Stomach (tissue), 8 donors: ENCODE measurements at regions not wholly inside any gene's neighbourhood (a gene's known extent, or its start where the extent isn't known, plus 50 kb on each side); places are given as distances from the start of the nearest gene placed in this dataset.
A peak's percentile ranks its signal among the peaks of the same experiment; 100 is the strongest.

Experiments
- DNase-seq, 2 donors: peaks; one replicate each; pipeline versions ENCODE4 v3.0.0 to v3.0.0-alpha.2; 2013 to 2019
- H3K27ac ChIP-seq, 5 donors: fragments of 200-600 bp in 4 of 5; sonication (generic) in 4 of 5; one replicate each; pipeline ENCODE4 v1.5.1; 2013 to 2019; ENCODE audit warnings: mild to moderate bottlenecking in 1 of 5, moderate library complexity in 1 of 5
- H3K27me3 ChIP-seq, 3 donors: fragments of 200-600 bp; sonication (generic); one replicate each; pipeline ENCODE4 v1.5.1; 2017 to 2019; ENCODE audit warnings: mixed run types in 1 of 3
- H3K36me3 ChIP-seq, 4 donors: fragments of 200-600 bp; sonication (generic); 1 replicate in 3 of 4; 2 replicates in 1 of 4; pipeline ENCODE4 v1.5.1; 2016 to 2019
- H3K4me1 ChIP-seq, 4 donors: fragments of 200-600 bp; sonication (generic); one replicate each; pipeline ENCODE4 v1.5.1; 2016 to 2019
- H3K4me3 ChIP-seq, 4 donors: fragments of 200-600 bp; sonication (generic) in 3 of 4; one replicate each; pipeline ENCODE4 v1.5.1; 2016 to 2019; ENCODE audit warnings: mild to moderate bottlenecking in 1 of 4
- H3K9me3 ChIP-seq, 4 donors: fragments of 200-600 bp; sonication (generic); one replicate each; pipeline ENCODE4 v1.5.1; 2016 to 2019
- EP300 ChIP-seq: sonication (generic); formaldehyde crosslinking; IDR thresholded peaks from one replicate; pipeline ENCODE4 v1.6.1; 2017; ENCODE audit warnings: antibody characterized with exemption
- POLR2A ChIP-seq, 4 donors: fragments of 450-650 bp; IDR thresholded peaks; one replicate each; pipeline ENCODE4 v1.6.1; 2016; ENCODE audit warnings: antibody characterized with exemption in 4 of 4, control low read depth in 2 of 4, mild to moderate bottlenecking in 1 of 4, moderate library complexity in 1 of 4
- POLR2AphosphoS5 ChIP-seq, 3 donors: sonication (generic); formaldehyde crosslinking; IDR thresholded peaks; one replicate each; pipeline ENCODE4 v1.6.1; 2016; ENCODE audit warnings: antibody characterized with exemption in 3 of 3
- WGBS, 5 donors: extraction: QIAGEN DNeasy Blood & Tissue Kit in 3 of 5; methylation state at CpG; one replicate each; pipeline versions ENCODE4 v1.1.5 to v1.1.7; 2013 to 2018; 5-methylcytosine and 5-hydroxymethylcytosine counted together
- intact Hi-C: fragments of 100-400 bp; cut with DNase I; formaldehyde crosslinking; loops from one replicate; pipeline ENCODE4 v1.15.1; 2023; ENCODE audit warnings: low total_unique reads
- TF ChIP-seq, protein P1 (sequence below), 7 experiments: fragments of 450-650 bp in 4 of 7; fragments of 200-600 bp in 3 of 7; sonication (generic) in 3 of 7; IDR thresholded peaks; one replicate each; pipeline ENCODE4 v1.5.1; 2016 to 2019; ENCODE audit warnings: antibody characterized with exemption in 7 of 7, control low read depth in 2 of 7, mild to moderate bottlenecking in 1 of 7
- donor health status: healthy with polysubstance abuse.
- donor health status: Bipolar disorder and iron deficiency.
- donor health status: healthy.

DNA sequence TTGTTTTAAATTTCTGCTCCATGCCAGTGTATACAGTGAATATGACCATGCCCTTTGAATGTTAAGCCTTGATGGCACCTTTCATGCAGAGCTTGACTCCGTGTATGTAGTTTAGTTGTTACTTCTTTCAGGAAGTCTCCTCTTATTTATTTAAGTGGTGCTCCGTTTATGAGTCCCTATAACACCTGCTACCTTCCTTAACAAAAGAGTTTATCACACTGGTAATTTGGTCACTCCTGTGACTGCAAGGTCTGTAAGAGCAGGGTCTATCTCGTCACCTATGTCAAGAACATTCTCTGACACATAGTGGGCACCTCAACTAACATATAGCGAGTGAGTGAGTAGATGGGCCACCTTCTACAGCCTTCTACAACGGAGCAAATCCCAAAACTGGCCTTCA is 152.5 kb downstream of the CCDC34 start:
- no peak overlapping the region for H3K27ac ChIP-seq
- WGBS, 5 donors = 56 to 73% (median 61%) methylated on average over 5 of the region's 5 CpGs
- H3K27me3 ChIP-seq = no peaks in the 10 kb centered on the region
- no peak for DNase-seq
- TF ChIP-seq POLR2A (IDR thresholded peaks at IDR 0.05) (no peak), EP300 (no peak), POLR2AphosphoS5 (IDR thresholded peaks at IDR 0.05) (no peak)
- TF ChIP-seq, protein P1, sequence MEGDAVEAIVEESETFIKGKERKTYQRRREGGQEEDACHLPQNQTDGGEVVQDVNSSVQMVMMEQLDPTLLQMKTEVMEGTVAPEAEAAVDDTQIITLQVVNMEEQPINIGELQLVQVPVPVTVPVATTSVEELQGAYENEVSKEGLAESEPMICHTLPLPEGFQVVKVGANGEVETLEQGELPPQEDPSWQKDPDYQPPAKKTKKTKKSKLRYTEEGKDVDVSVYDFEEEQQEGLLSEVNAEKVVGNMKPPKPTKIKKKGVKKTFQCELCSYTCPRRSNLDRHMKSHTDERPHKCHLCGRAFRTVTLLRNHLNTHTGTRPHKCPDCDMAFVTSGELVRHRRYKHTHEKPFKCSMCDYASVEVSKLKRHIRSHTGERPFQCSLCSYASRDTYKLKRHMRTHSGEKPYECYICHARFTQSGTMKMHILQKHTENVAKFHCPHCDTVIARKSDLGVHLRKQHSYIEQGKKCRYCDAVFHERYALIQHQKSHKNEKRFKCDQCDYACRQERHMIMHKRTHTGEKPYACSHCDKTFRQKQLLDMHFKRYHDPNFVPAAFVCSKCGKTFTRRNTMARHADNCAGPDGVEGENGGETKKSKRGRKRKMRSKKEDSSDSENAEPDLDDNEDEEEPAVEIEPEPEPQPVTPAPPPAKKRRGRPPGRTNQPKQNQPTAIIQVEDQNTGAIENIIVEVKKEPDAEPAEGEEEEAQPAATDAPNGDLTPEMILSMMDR (IDR thresholded peaks at IDR 0.05) = no peak
- no peaks in the 10 kb centered on the region for H3K36me3 ChIP-seq
- intact Hi-C loops = no loop called here
- H3K4me1 ChIP-seq = peaks cover 5 to 41% (median 16%) of the 10 kb centered on the region in 4 donors
- no peak overlapping the region for H3K4me3 ChIP-seq
- H3K9me3 ChIP-seq = no peaks in the 10 kb centered on the region

DNA sequence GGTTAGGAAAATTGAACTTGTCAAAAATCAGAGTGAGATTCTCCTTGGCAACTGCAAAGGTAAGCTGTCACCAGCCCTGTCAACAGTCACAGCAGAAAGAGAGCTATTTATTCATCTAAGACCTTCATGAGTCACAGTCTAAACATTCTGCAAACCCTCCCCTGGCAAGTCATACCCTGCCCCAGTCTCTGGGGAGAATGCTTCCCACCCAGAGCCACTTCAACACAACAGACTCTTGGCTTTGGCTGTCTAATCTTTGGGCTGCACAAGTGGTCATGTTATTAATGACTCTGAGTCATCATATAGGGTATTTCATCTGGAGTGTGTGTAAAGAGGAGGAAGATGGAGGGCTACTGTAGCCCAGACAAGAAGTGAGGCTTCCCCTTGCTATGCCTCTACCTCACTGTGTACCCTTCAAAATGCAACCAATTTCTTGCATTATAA is 153.4 kb downstream of the CCDC34 start:
- intact Hi-C loops = no loop called here
- Histone ChIP-seq H3K27ac (peak overlapping the region in 2 of 5 donors; percentile 4 to 40), H3K4me1 (peaks cover 5 to 43% (median 15%) of the 10 kb centered on the region in 4 donors), H3K27me3 (no peaks in the 10 kb centered on the region), H3K9me3 (no peaks in the 10 kb centered on the region), H3K4me3 (no peak overlapping the region), H3K36me3 (no peaks in the 10 kb centered on the region)
- peak in 1 of 2 donors; percentile 83 for DNase-seq
- TF ChIP-seq, protein P1 (IDR thresholded peaks at IDR 0.05) = no peak
- TF ChIP-seq POLR2AphosphoS5 (IDR thresholded peaks at IDR 0.05) (peak in 2 of 3 donors; percentile 33 to 68), POLR2A (IDR thresholded peaks at IDR 0.05) (no peak), EP300 (no peak)

DNA sequence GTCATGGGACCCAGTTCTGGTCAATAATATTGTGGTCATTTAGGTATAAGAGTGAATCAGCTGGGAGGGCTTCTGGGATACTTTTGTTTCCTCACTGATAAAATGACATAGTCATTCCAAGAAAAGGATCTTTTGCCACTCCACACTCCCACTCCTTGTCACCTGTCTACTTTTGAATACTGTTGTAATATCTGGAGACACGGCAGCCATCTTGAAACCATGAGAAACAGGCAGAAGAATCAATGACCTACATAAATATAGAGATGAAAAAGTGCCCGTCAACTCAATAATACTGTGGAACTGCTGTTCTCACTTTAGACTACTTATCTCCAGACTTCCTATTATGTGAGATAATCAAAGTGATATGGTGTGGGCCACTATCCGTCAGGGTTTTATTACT is 154.2 kb downstream of the CCDC34 start:
- no peak for TF ChIP-seq POLR2A (IDR thresholded peaks at IDR 0.05)
- TF ChIP-seq, protein P1 (IDR thresholded peaks at IDR 0.05) = no peak
- no peak for TF ChIP-seq POLR2AphosphoS5 (IDR thresholded peaks at IDR 0.05)
- TF ChIP-seq EP300 = no peak
- intact Hi-C loops = no loop called here
- peaks cover 5 to 41% (median 14%) of the 10 kb centered on the region in 4 donors for H3K4me1 ChIP-seq

DNA sequence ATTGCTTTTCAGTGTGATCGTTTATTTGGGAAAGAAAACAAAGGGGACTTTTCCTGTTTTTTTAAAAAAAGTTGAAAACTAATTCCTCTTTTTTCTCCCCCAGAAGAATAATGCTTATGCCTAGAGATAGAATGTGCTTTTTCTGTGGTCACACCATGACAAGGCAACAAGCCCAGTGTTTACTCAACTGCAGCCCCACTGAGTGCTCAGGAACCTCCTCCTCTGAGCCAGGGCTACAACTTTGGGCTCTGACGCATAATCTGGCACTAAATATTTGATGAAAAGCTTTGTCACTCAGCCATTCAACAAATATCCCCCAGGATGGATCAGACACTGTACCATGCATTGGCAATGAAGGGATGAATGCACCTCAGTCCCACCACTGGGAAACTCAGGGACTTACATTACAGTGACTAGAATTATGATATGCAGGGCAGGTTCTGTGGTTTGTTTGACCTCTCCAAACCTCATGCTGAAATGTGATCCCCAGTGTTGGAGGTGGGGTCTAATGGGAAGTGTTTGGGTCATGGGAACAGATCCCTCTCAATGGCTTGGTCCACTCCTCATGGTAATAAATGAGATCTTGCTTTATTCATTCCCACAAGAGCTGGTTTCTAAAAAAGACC is 155.9 kb downstream of the CCDC34 start:
- no peak for DNase-seq
- Histone ChIP-seq H3K9me3 (no peaks in the 10 kb centered on the region), H3K4me1 (peaks cover 2 to 32% (median 10%) of the 10 kb centered on the region in 4 donors), H3K27me3 (no peaks in the 10 kb centered on the region), H3K27ac (no peak overlapping the region), H3K4me3 (no peak overlapping the region), H3K36me3 (no peaks in the 10 kb centered on the region)
- intact Hi-C loops = no loop called here
- WGBS, 5 donors = 62 to 86% (median 69%) methylated on average over 2 of the region's 2 CpGs
- TF ChIP-seq POLR2A (IDR thresholded peaks at IDR 0.05) = no peak
- TF ChIP-seq POLR2AphosphoS5 (IDR thresholded peaks at IDR 0.05) = no peak
- no peak for TF ChIP-seq EP300
- TF ChIP-seq, protein P1 (IDR thresholded peaks at IDR 0.05) = no peak

More for the DNA sequence above, 154.2 kb downstream of the CCDC34 start:
- DNase-seq = no peak
- Histone ChIP-seq H3K9me3 (no peaks in the 10 kb centered on the region), H3K27me3 (no peaks in the 10 kb centered on the region), H3K27ac (peak overlapping the region in 1 of 5 donors; percentile 40), H3K4me3 (no peak overlapping the region), H3K36me3 (no peaks in the 10 kb centered on the region)
- WGBS, 5 donors = 76 to 92% (median 89%) methylated on average over 3 of the region's 3 CpGs
